ENCODE measurements at regions not wholly inside any gene's neighbourhood (a gene's known extent, or its start where the extent isn't known, plus 50 kb on each side); places are given as distances from the start of the nearest gene placed in this dataset.
"Not testable (repeated sequence)": the region's sequence is repeated elsewhere in the genome, so short reads cannot be mapped to it uniquely, and the experiment has no call there.

DNA sequence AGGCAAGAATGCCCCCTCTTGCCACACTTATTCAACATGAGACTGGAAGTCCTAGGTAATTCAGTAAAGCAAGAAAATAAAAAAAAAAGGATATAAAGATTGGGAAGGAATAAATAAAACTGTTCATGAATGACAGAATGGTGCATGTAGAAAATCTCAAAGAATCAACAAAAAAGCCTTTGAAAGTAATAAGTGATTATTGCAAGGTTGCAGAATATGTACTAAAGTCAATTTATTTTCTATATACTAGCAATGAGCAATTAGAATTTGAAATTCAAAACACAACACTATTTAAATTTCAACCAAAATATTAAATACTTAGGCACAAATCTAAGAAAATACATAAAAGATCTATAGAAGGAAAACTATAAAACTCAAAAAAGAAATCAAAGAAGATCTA, 58.6 kb downstream of the MAGEA10 start:
- Histone ChIP-seq H3K27ac (ENCODE audit: low read depth) (no peak overlapping the region), H3K4me1 (ENCODE audit: insufficient read depth) (no peaks in the 10 kb centered on the region), H3K36me3 (ENCODE audit: insufficient read depth) (no peaks in the 10 kb centered on the region), H3K4me3 (ENCODE audit: low read depth, low read length) (no peak overlapping the region)
- no peak for DNase-seq (ENCODE audit: extremely low spot score)

DNA sequence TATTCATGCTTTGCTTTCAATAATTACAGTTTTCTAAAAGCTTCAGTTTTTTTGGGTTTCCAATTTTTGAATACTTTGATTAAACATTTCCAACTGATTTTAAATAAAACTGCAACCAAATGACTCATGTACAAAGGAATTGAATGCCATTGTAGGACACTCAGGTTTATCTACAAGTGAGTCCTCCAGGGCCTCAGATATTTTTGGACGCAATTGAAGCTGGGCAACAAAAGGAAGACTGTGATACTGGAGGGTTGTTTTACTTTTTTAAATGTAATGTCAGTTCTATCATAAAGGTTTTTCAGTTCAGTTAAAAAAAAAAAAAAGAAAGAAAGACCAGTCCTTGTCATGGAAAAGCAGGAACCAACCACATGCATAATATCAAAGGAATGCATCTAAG, 64.2 kb downstream of the MAGEA10 start:
- WGBS = 64% methylated on average over 1 of the region's 1 CpG
- no peak overlapping the region for H3K4me3 ChIP-seq (ENCODE audit: low read depth, low read length)
- H3K4me1 ChIP-seq (ENCODE audit: insufficient read depth) = no peaks in the 10 kb centered on the region
- no peaks in the 10 kb centered on the region for H3K36me3 ChIP-seq (ENCODE audit: insufficient read depth)
- DNase-seq (ENCODE audit: extremely low spot score) = no peak
- no peak overlapping the region for H3K27ac ChIP-seq (ENCODE audit: low read depth)

DNA sequence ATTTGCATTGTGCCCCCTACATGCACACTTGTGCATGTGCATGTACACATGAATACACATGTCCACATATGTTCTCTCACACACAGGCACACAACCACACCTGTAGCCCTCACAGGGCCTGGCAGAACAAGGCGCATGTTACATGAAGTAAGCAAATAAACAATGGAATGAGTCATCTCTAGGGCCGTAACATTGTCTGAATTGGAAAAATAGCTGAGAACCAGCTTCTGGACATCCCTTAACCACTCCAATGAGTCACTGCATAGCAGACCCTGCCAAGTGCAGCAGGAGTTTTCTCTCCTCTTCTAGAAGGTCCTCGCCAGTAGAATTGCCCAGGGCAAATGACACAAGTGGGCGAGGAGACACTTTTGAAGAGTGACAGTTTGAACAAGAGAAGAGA, 66.1 kb downstream of the MAGEA10 start:
- Histone ChIP-seq H3K4me1 (ENCODE audit: insufficient read depth) (no peaks in the 10 kb centered on the region), H3K4me3 (ENCODE audit: low read depth, low read length) (no peak overlapping the region), H3K27ac (ENCODE audit: low read depth) (no peak overlapping the region), H3K36me3 (ENCODE audit: insufficient read depth) (no peaks in the 10 kb centered on the region)
- no peak for DNase-seq (ENCODE audit: extremely low spot score)
- WGBS = 65% methylated on average over 4 of the region's 4 CpGs

DNA sequence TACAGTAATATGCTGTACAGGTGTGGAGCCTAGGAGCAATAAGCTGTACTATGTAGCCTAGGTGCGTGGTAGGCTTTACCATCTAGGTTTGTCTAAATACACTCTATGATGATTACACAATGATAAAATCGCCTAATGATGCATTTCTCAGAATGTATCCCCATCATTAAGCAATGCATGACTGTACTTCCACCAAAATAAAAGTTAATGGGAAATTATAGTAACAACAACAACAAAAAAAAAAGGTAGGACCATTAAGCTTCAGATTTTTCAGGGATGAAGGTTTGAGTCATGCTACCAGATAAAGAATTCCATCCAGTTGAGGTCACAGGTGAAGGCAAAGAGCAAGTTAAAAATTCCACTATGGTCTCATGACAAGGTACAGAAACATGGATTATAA, 68.2 kb downstream of the MAGEA10 start:
- WGBS = 82% methylated on average over 2 of the region's 2 CpGs
- DNase-seq (ENCODE audit: extremely low spot score) = no peak
- H3K36me3 ChIP-seq (ENCODE audit: insufficient read depth) = no peaks in the 10 kb centered on the region
- H3K4me3 ChIP-seq (ENCODE audit: low read depth, low read length) = no peak overlapping the region
- no peaks in the 10 kb centered on the region for H3K4me1 ChIP-seq (ENCODE audit: insufficient read depth)
- no peak overlapping the region for H3K27ac ChIP-seq (ENCODE audit: low read depth)

DNA sequence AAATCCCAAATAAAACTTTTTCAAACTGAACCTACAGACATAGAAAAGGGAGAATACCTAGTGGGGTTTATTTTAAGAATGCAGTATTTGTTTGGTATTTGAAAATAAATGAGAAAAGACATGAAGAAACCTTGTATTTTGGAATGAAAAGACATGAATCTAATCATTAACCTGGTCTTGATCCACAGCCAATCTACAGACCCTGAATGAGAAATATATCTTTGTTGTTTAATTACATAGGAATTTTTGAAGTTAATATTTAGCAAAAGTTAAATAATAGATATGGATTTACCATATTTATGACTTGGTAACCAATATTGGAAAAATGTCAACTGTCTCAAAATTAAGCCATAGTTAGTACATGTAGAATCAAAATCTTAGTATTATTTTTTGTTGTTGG, 76.8 kb downstream of the MAGEA10 start:
- no peak for DNase-seq (ENCODE audit: extremely low spot score)
- H3K4me1 ChIP-seq (ENCODE audit: insufficient read depth) = no peaks in the 10 kb centered on the region
- no peak overlapping the region for H3K27ac ChIP-seq (ENCODE audit: low read depth)
- H3K36me3 ChIP-seq (ENCODE audit: insufficient read depth) = no peaks in the 10 kb centered on the region
- H3K4me3 ChIP-seq (ENCODE audit: low read depth, low read length) = no peak overlapping the region

DNA sequence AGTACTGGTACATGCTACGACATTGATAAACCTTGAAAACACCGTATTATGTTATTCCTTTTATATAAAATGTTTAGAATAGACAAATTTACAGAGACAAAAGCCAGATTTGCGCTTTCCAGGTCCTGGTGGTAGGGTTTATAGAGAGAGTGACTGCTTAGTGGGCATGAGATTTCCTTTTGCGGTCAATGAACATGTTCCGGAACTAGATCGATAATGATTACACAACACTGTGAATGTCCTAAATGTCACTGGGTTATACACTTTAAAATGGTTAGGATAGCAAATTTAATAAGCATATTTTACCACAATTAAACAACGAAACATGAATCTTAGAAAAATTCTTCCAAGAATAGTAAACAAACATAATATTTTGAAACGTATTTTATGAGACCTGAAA, 77.3 kb downstream of the MAGEA10 start:
- no peaks in the 10 kb centered on the region for H3K4me1 ChIP-seq (ENCODE audit: insufficient read depth)
- H3K36me3 ChIP-seq (ENCODE audit: insufficient read depth) = no peaks in the 10 kb centered on the region
- H3K4me3 ChIP-seq (ENCODE audit: low read depth, low read length) = no peak overlapping the region
- H3K27ac ChIP-seq (ENCODE audit: low read depth) = no peak overlapping the region
- WGBS = 73% methylated on average over 8 of the region's 8 CpGs
- no peak for DNase-seq (ENCODE audit: extremely low spot score)

DNA sequence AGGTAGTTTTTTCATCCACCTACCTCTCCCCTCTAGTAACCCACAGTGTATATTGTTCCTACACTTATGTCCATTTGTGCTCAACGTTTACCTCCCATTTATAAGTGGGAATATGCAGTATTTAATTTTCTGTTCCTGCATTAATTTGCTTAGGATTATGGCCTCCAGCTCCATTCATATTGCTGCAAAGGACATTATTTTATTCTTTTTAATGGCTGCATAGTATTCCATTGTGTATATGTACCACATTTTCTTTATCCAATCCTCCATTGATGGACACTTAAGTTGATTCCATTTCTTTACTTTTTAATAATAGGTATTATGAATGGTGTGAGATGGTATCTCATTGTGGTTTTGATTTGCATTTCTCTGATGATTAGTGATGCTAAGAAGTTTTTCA, 76.1 kb upstream of the GABRE start:
- 83% methylated on average over 1 of the region's 1 CpG for WGBS
- H3K4me1 ChIP-seq (ENCODE audit: insufficient read depth); H3K4me3 ChIP-seq (ENCODE audit: low read depth, low read length); H3K36me3 ChIP-seq (ENCODE audit: insufficient read depth); DNase-seq (ENCODE audit: extremely low spot score); H3K27ac ChIP-seq (ENCODE audit: low read depth): not testable (repeated sequence)

DNA sequence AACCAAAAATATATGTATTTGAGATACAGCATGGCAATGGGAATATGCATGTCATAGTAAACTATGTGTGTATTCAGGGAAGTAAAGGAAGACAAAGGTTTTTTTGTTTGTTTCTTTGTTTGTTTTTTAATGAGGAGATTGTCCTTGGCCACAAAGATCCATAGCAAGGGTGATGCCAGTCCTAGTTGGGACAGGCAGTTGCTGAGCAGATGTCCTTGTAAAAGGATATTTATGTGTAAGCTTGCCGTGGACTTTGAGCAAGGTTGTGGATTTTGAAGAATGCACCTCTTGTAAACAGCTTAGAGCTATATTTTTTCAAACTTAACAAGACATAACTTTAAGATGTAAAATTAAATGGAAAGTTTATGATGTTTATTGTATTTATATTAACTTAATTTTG, 69.9 kb upstream of the GABRE start:
- no peak overlapping the region for H3K27ac ChIP-seq (ENCODE audit: low read depth)
- no peaks in the 10 kb centered on the region for H3K36me3 ChIP-seq (ENCODE audit: insufficient read depth)
- H3K4me1 ChIP-seq (ENCODE audit: insufficient read depth) = no peaks in the 10 kb centered on the region
- no peak for DNase-seq (ENCODE audit: extremely low spot score)
- no peak overlapping the region for H3K4me3 ChIP-seq (ENCODE audit: low read depth, low read length)
- WGBS = 35% methylated on average over 1 of the region's 1 CpG

DNA sequence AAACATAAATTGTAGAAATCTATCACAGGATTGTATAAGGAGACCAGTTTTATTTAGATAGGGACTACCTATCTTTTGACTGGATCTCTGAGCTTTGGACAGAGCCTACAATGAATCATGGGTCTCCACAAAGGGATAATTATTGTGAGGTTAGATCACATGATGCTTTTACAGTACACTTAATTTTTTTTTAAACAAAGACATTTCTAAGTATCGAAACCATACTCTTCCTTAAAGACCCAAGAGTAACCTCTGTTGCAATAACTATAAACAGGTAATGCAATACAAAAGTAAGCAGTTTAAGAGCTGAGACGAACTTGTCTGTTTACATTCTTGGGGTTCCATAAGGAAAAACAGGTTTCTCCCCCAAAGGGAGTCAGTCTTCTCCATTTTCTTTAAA, 64.3 kb upstream of the GABRE start:
- no peak overlapping the region for H3K4me3 ChIP-seq (ENCODE audit: low read depth, low read length)
- H3K27ac ChIP-seq (ENCODE audit: low read depth) = no peak overlapping the region
- no peaks in the 10 kb centered on the region for H3K36me3 ChIP-seq (ENCODE audit: insufficient read depth)
- peak; percentile 0 for DNase-seq (ENCODE audit: extremely low spot score)
- H3K4me1 ChIP-seq (ENCODE audit: insufficient read depth) = no peaks in the 10 kb centered on the region
- 52% methylated on average over 2 of the region's 2 CpGs for WGBS

DNA sequence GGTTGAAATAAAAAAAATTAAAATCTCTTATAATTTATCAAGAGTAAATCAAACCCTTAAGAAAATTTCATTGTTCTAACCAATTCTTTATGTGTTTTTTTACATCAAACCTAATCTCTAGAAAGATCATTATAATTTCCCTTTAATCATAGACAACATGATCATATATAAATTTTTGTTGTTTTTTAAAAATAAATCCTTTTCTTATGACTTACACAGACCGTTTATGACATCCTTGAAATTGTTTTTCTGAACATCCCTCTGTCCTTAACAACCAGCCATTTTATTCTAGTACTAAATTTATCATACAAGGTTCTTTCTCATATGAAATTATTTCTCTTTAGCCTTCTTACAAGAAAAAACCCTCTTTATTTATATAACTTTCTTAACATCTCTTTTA, 62.7 kb upstream of the GABRE start:
- H3K27ac ChIP-seq (ENCODE audit: low read depth) = no peak overlapping the region
- no peaks in the 10 kb centered on the region for H3K36me3 ChIP-seq (ENCODE audit: insufficient read depth)
- 55% methylated on average over 1 of the region's 1 CpG for WGBS
- no peak for DNase-seq (ENCODE audit: extremely low spot score)
- H3K4me3 ChIP-seq (ENCODE audit: low read depth, low read length) = no peak overlapping the region
- no peaks in the 10 kb centered on the region for H3K4me1 ChIP-seq (ENCODE audit: insufficient read depth)

DNA sequence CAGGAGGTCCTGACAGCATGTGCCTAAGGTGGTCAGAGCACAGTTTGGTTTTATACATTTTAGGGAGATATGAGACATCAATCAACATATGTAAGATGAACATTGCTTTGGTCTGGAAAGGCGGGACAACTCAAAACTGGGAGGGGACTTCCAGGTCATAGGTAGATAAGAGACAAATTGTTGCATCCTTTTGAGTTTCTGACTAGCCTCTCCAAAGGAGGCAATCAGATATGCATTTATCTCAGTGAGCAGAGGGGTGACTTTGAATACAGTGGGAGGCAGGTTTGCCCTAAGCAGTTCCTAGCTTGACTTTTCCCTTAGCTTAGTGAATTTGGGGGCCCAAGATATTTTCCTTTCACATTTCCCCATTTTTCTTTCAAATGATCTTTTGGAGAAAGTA, 56.9 kb upstream of the GABRE start:
- 82% methylated on average over 1 of the region's 1 CpG for WGBS
- H3K36me3 ChIP-seq (ENCODE audit: insufficient read depth); DNase-seq (ENCODE audit: extremely low spot score); H3K4me3 ChIP-seq (ENCODE audit: low read depth, low read length); H3K4me1 ChIP-seq (ENCODE audit: insufficient read depth); H3K27ac ChIP-seq (ENCODE audit: low read depth): not testable (repeated sequence)

DNA sequence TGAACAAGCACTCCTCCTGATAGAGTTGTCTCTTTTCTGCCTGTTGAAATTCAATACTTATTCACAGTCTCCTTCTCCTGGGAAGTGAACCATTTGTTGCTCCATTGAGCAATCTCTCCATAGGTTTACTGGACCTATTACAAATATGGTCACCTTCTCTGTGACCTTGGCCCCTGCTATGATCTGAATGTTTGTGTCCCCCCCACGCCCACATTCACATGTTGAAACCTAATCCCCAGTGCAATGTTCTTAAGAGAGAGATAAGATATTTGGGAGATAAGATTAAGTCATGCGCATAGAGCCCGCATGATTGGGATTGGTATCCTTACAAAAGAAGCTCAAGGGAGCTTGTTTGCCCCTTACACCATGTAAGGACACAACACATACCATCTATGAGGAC, 54.1 kb upstream of the GABRE start:
- WGBS = 79% methylated on average over 3 of the region's 3 CpGs
- Histone ChIP-seq H3K27ac (ENCODE audit: low read depth) (no peak overlapping the region), H3K36me3 (ENCODE audit: insufficient read depth) (no peaks in the 10 kb centered on the region), H3K4me3 (ENCODE audit: low read depth, low read length) (no peak overlapping the region), H3K4me1 (ENCODE audit: insufficient read depth) (no peaks in the 10 kb centered on the region)
- DNase-seq (ENCODE audit: extremely low spot score) = no peak

DNA sequence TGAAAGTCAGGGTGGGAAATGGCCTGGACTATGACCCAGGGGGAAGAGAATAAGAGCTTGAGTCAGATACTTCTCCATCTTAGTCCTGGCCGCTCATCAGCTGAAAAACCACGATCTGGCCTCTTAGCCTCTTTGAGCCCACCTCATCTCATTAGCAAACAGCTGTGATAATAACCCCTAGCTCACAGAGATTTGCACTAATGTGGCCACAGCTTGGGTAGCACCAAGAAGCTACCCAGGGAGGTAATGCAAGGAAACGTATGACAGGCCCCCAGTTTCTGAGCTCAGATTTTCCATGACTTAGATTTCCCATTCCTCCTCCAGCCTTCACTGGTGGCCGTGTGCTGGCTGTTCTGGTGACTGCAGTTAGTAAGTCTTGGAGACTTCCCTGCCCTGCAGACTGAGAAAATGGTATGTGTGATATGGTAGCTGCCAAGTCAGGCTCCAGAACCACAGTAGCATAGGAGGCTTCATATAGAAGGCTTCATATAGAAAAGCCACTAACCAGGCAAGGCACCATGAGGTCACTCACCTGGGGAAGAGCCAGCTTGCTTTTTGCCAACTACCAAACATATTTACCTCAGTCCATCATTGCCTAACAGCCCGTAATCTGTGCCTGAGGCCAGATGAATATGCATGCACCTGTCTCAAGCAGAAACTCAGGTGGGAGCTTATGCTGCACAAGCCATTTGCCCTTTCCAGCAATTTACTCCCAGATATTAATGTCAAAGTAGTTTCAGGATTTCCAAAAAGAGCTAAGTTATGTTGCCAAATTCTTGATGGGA, 51.4 kb upstream of the GABRE start:
- Histone ChIP-seq H3K36me3 (ENCODE audit: insufficient read depth) (no peaks in the 10 kb centered on the region), H3K27ac (ENCODE audit: low read depth) (no peak overlapping the region), H3K4me1 (ENCODE audit: insufficient read depth) (no peaks in the 10 kb centered on the region), H3K4me3 (ENCODE audit: low read depth, low read length) (no peak overlapping the region)
- no peak for DNase-seq (ENCODE audit: extremely low spot score)
- 73% methylated on average over 5 of the region's 5 CpGs for WGBS

DNA sequence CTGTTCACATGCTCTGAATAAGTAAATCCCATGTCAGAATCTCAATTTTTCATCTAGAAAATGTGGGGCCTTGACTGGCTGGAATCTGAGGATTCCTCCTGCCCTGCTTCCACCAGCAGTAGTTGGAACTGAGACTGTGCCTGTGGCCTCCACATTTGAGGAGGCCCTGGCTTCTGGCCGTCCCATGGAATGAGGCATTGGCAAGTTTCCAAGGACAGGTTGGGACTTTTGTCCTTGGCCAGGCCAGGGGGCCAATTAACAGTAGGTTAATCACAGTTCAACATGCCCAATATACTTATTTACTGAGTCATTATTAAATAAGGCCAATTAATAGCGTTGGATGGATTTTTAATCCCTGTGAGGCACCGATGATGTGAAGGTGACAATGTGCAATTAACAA, 50.2 kb upstream of the GABRE start:
- Histone ChIP-seq H3K27ac (ENCODE audit: low read depth) (no peak overlapping the region), H3K36me3 (ENCODE audit: insufficient read depth) (no peaks in the 10 kb centered on the region), H3K4me1 (ENCODE audit: insufficient read depth) (no peaks in the 10 kb centered on the region), H3K4me3 (ENCODE audit: low read depth, low read length) (no peak overlapping the region)
- WGBS = 62% methylated on average over 3 of the region's 3 CpGs
- DNase-seq (ENCODE audit: extremely low spot score) = no peak

Measured in urinary bladder (tissue), 3 donors.